HEK293T (cell line): ENCODE measurements at regions not wholly inside any gene's neighbourhood (a gene's known extent, or its start where the extent isn't known, plus 50 kb on each side); places are given as distances from the start of the nearest gene placed in this dataset.

ENCODE experiments used
- BHLHE40 ChIP-seq: fragments of 450-650 bp; IDR thresholded peaks from 2 replicates; pipeline ENCODE4 v1.6.1; 2016; ENCODE audit warnings: mild to moderate bottlenecking, moderate library complexity, borderline replicate concordance
- FOXA1 ChIP-seq: fragments of 450-650 bp; IDR thresholded peaks from 2 replicates; pipeline ENCODE4 v1.6.1; 2016; ENCODE audit warnings: mild to moderate bottlenecking
- FOXK2 ChIP-seq: fragments of 450-650 bp; IDR thresholded peaks from 2 replicates; pipeline ENCODE4 v1.6.1; 2016; ENCODE audit warnings: mild to moderate bottlenecking
- SP1 ChIP-seq: fragments of 450-650 bp; IDR thresholded peaks from 2 replicates; pipeline ENCODE4 v1.6.1; 2017
- SUZ12 ChIP-seq: fragments of 450-650 bp; IDR thresholded peaks from 2 replicates; pipeline ENCODE4 v1.6.1; 2016; ENCODE audit warnings: mild to moderate bottlenecking
- ZNF384 ChIP-seq: fragments of 450-650 bp; IDR thresholded peaks from 2 replicates; pipeline ENCODE4 v1.6.1; 2016

DNA sequence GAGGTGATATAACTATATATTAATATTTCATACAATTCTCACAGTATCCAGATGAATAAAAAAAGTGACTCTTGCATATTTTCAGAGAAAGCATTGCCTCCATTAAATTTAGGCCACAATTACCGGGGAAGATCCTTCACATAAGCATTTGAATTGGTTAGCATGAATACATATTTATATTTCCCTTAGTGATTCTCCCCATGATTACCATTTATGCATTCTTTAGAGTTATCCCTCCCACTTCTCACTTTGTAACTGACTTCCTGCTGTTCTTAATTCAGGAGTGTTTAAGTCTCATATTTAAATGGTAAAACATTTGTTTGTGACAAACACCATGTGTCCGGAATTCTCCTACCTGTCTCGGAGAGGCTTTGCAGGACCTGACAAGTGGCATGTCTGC, 523.4 kb downstream of the CCDC85A start:
- TF ChIP-seq SP1 (no peak), BHLHE40 (no peak), FOXK2 (no peak), ZNF384 (no peak), SUZ12 (no peak), FOXA1 (no peak)
